GM23338 (cell line): ENCODE measurements at regions not wholly inside any gene's neighbourhood (a gene's known extent, or its start where the extent isn't known, plus 50 kb on each side); places are given as distances from the start of the nearest gene placed in this dataset.

Experiments used
- ATAC-seq: fragments of 200-7000 bp; cut with Tn5 transposase; 3 replicates; pipeline ENCODE4 v1.9.1; 2020
- DNase-seq: peaks from one replicate; pipeline ENCODE4 v3.0.0-alpha.2; 2015; ENCODE audit warnings: low spot score
- H2AFZ ChIP-seq: fragments of 200-600 bp; sonication (generic); 2 replicates; pipeline ENCODE4 v1.8.0; 2016; ENCODE audit warnings: antibody characterized with exemption, mild to moderate bottlenecking, moderate library complexity
- H3F3A ChIP-seq: fragments of 200-600 bp; sonication (generic); replicated peaks from 2 replicates; pipeline ENCODE4 v1.8.0; 2017; ENCODE audit warnings: antibody characterized with exemption, mixed run types, low read depth
- H3K27ac ChIP-seq: fragments of 200-600 bp; sonication (generic); 2 replicates; pipeline ENCODE4 v1.6.1; 2016; ENCODE audit warnings: low read depth
- H3K27me3 ChIP-seq: fragments of 200-600 bp; sonication (generic); 2 replicates; pipeline ENCODE4 v1.8.0; 2016; ENCODE audit warnings: mild to moderate bottlenecking, mixed run types, moderate library complexity; ENCODE audit not compliant: insufficient read depth
- H3K36me3 ChIP-seq: fragments of 200-600 bp; sonication (generic); 2 replicates; pipeline ENCODE4 v1.8.0; 2016; ENCODE audit warnings: mild to moderate bottlenecking; ENCODE audit not compliant: insufficient read depth
- H3K4me1 ChIP-seq: fragments of 200-600 bp; sonication (generic); 2 replicates; pipeline ENCODE4 v1.8.0; 2016; ENCODE audit warnings: mild to moderate bottlenecking, moderate library complexity; ENCODE audit not compliant: insufficient read depth
- H3K4me2 ChIP-seq: fragments of 200-600 bp; sonication (generic); 2 replicates; pipeline ENCODE4 v1.7.1; 2017; ENCODE audit warnings: mixed run types
- H3K4me3 ChIP-seq: fragments of 200-600 bp; sonication (generic); 2 replicates; pipeline ENCODE4 v1.6.1; 2016; ENCODE audit warnings: mixed run types
- H3K79me2 ChIP-seq: fragments of 200-600 bp; sonication (generic); replicated peaks from 2 replicates; pipeline ENCODE4 v1.8.0; 2017; ENCODE audit warnings: mild to moderate bottlenecking; ENCODE audit not compliant: insufficient read depth
- H3K9me2 ChIP-seq: fragments of 200-600 bp; sonication (generic); 2 replicates; pipeline ENCODE4 v1.8.0; 2017; ENCODE audit not compliant: insufficient read depth
- H4K20me1 ChIP-seq: fragments of 200-600 bp; sonication (generic); replicated peaks from 2 replicates; pipeline ENCODE4 v1.8.0; 2017; ENCODE audit warnings: mild to moderate bottlenecking; ENCODE audit not compliant: insufficient read depth
- H3K27ac Mint-ChIP-seq: 2 replicates; pipeline ENCODE4 v1.8.0; 2020; ENCODE audit warnings: inconsistent platforms, mild to moderate bottlenecking, moderate library complexity, mixed read lengths
- H3K27me3 Mint-ChIP-seq: 3 replicates; pipeline ENCODE4 v1.8.0; 2022; ENCODE audit warnings: low read depth, mild to moderate bottlenecking, moderate library complexity, mixed read lengths, inconsistent platforms; ENCODE audit not compliant: insufficient read depth, poor library complexity
- H3K36me3 Mint-ChIP-seq: 3 replicates; pipeline ENCODE4 v1.8.0; 2021; ENCODE audit warnings: low read depth, mild to moderate bottlenecking, inconsistent platforms, moderate library complexity, mixed read lengths
- H3K4me1 Mint-ChIP-seq: 3 replicates; pipeline ENCODE4 v1.8.0; 2020; ENCODE audit warnings: mild to moderate bottlenecking, inconsistent platforms, mixed read lengths
- H3K4me3 Mint-ChIP-seq: 3 replicates; pipeline ENCODE4 v1.8.0; 2021; ENCODE audit warnings: moderate library complexity, mild to moderate bottlenecking, inconsistent platforms, mixed read lengths
- H3K9me3 Mint-ChIP-seq: 3 replicates; pipeline ENCODE4 v1.8.0; 2020; ENCODE audit warnings: moderate library complexity, mild to moderate bottlenecking, inconsistent platforms, mixed read lengths
- CREB1 ChIP-seq: fragments of 250-450 bp; sonication (Bioruptor Pico); IDR thresholded peaks from 2 replicates; pipeline ENCODE4 v1.5.0; 2020; ENCODE audit warnings: low read depth, mild to moderate bottlenecking, moderate library complexity
- CTCF ChIP-seq, 2 experiments: fragments of 200-600 bp in 1 of 2; sonication (generic) in 1 of 2; conservative IDR thresholded peaks; 2 replicates each; pipeline versions ENCODE4 v1.5.1 to v1.6.1; 2016 to 2017; ENCODE audit warnings: antibody characterized with exemption in 2 of 2, low read depth in 2 of 2, mild to moderate bottlenecking in 2 of 2, moderate library complexity in 1 of 2
- ETS1 ChIP-seq: IDR thresholded peaks from 2 replicates; pipeline ENCODE4 v1.6.1; 2016; ENCODE audit warnings: antibody characterized with exemption
- EZH2 ChIP-seq: fragments of 200-600 bp; sonication (generic); IDR thresholded peaks from one replicate; pipeline ENCODE4 v1.8.0; 2017; ENCODE audit warnings: antibody characterized with exemption, mild to moderate bottlenecking, low read depth; ENCODE audit not compliant: unreplicated experiment
- EZH2phosphoT487 ChIP-seq: fragments of 200-600 bp; sonication (generic); IDR thresholded peaks from one replicate; pipeline ENCODE4 v1.8.1; 2018; ENCODE audit warnings: antibody characterized with exemption; ENCODE audit not compliant: unreplicated experiment
- JUNB ChIP-seq: IDR thresholded peaks from one replicate; pipeline ENCODE4 v1.6.1; 2016; ENCODE audit warnings: antibody characterized with exemption; ENCODE audit not compliant: unreplicated experiment
- NANOG ChIP-seq: IDR thresholded peaks from 2 replicates; pipeline ENCODE4 v1.6.1; 2016; ENCODE audit warnings: antibody characterized with exemption, borderline replicate concordance
- POLR2AphosphoS5 ChIP-seq: IDR thresholded peaks from 2 replicates; pipeline ENCODE4 v1.6.1; 2016; ENCODE audit warnings: antibody characterized with exemption, low read depth
- REST ChIP-seq: IDR thresholded peaks from one replicate; pipeline ENCODE4 v1.6.1; 2018; ENCODE audit warnings: antibody characterized with exemption; ENCODE audit not compliant: unreplicated experiment
- STAT1 ChIP-seq: IDR thresholded peaks from one replicate; pipeline ENCODE4 v1.6.1; 2016; ENCODE audit warnings: antibody characterized with exemption; ENCODE audit not compliant: unreplicated experiment
- ZNF114 ChIP-seq: fragments of 250-450 bp; sonication (Bioruptor Pico); IDR thresholded peaks from 2 replicates; pipeline ENCODE4 v1.5.0; 2020; ENCODE audit warnings: mild to moderate bottlenecking, moderate library complexity
- ZNF331 ChIP-seq: fragments of 250-450 bp; sonication (Bioruptor Pico); IDR thresholded peaks from 2 replicates; pipeline ENCODE4 v1.5.0; 2020; ENCODE audit warnings: low read depth, mild to moderate bottlenecking, moderate library complexity
- ZNF462 ChIP-seq: fragments of 250-450 bp; sonication (Bioruptor Pico); IDR thresholded peaks from 2 replicates; pipeline ENCODE4 v1.5.0; 2020; ENCODE audit warnings: mild to moderate bottlenecking, moderate library complexity

- Mint-ChIP-seq H3K36me3 (no peaks in the 10 kb centered on the region), H3K27ac (no peak overlapping the region), H3K27me3 (no peaks in the 10 kb centered on the region), H3K4me1 (no peaks in the 10 kb centered on the region), H3K4me3 (no peak overlapping the region), H3K9me3 (no peaks in the 10 kb centered on the region)
- DNase-seq, result no peak
- no peak for TF ChIP-seq STAT1
- no peak for TF ChIP-seq EZH2phosphoT487
- no peak for TF ChIP-seq CTCF (conservative IDR thresholded peaks at IDR 0.05; ENCODE audit: low read depth in 2 of 2)
- no peak for TF ChIP-seq ZNF331 (CRISPR knock-in tag)
- no peak for TF ChIP-seq POLR2AphosphoS5
- TF ChIP-seq ZNF462, result no peak
- TF ChIP-seq NANOG, result no peak
- no peak for TF ChIP-seq CREB1
- TF ChIP-seq ZNF114, result no peak
- no peak for TF ChIP-seq REST
- TF ChIP-seq JUNB, result no peak
- no peak for TF ChIP-seq ETS1
- no peak for TF ChIP-seq EZH2
- ATAC-seq, result no peak
- peaks cover 15% of the 10 kb centered on the region for H3K9me2 ChIP-seq
- H3K4me1 ChIP-seq, result no peaks in the 10 kb centered on the region
- H3F3A ChIP-seq, result no peaks in the 10 kb centered on the region
- H3K4me3 ChIP-seq, result no peak overlapping the region
- no peak overlapping the region for H2AFZ ChIP-seq
- H3K4me2 ChIP-seq, result no peak overlapping the region
- H4K20me1 ChIP-seq, result no peaks in the 10 kb centered on the region
- H3K27me3 ChIP-seq, result no peaks in the 10 kb centered on the region
- H3K79me2 ChIP-seq, result no peaks in the 10 kb centered on the region
- no peak overlapping the region for H3K27ac ChIP-seq
- no peaks in the 10 kb centered on the region for H3K36me3 ChIP-seq
These were observed 331.3 kb upstream of the KIF2A start for GRCh38 chr5:61974680-61975079.
